OCI-LY7 (cell line): ENCODE measurements at regions not wholly inside any gene's neighbourhood (a gene's known extent, or its start where the extent isn't known, plus 50 kb on each side); places are given as distances from the start of the nearest gene placed in this dataset.

Experiments
- EZH2phosphoT487 ChIP-seq: fragments of 200-600 bp; sonication (generic); IDR thresholded peaks from 2 replicates; pipeline ENCODE4 v1.6.1; 2018; ENCODE audit warnings: low read depth, borderline replicate concordance, mild to moderate bottlenecking, mixed run types, antibody characterized with exemption, low read length, moderate library complexity, mixed read lengths
- TF ChIP-seq, protein P1 (sequence below): fragments of 200-600 bp; sonication (generic); conservative IDR thresholded peaks from 2 replicates; pipeline ENCODE4 v1.5.1; 2014; ENCODE audit warnings: mild to moderate bottlenecking, antibody characterized with exemption, low read length, moderate library complexity, mixed read lengths

DNA sequence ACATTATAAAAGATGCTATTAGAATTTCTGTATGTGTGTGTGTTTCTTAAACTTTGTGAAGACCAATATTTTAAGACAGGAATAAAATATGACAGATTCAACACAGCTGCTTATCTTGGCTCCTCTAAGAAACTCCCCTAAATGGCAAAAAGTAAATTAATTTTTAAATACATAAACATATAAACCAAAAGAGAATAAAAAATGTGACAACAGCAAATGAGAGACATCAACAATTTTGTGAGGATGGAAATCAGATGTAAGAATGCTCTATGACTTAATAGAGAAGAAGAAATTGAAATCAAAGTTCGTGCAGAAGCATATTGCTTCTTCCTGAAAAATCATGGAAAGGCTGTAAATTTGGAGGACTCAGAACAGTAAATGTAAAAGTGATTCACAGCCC, 1083.8 kb downstream of the FLRT2 start:
- TF ChIP-seq, protein P1, sequence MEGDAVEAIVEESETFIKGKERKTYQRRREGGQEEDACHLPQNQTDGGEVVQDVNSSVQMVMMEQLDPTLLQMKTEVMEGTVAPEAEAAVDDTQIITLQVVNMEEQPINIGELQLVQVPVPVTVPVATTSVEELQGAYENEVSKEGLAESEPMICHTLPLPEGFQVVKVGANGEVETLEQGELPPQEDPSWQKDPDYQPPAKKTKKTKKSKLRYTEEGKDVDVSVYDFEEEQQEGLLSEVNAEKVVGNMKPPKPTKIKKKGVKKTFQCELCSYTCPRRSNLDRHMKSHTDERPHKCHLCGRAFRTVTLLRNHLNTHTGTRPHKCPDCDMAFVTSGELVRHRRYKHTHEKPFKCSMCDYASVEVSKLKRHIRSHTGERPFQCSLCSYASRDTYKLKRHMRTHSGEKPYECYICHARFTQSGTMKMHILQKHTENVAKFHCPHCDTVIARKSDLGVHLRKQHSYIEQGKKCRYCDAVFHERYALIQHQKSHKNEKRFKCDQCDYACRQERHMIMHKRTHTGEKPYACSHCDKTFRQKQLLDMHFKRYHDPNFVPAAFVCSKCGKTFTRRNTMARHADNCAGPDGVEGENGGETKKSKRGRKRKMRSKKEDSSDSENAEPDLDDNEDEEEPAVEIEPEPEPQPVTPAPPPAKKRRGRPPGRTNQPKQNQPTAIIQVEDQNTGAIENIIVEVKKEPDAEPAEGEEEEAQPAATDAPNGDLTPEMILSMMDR, result no peak
- no peak for TF ChIP-seq EZH2phosphoT487
